ENCODE measurements at regions not wholly inside any gene's neighbourhood (a gene's known extent, or its start where the extent isn't known, plus 50 kb on each side); places are given as distances from the start of the nearest gene placed in this dataset.

- DNase-seq: no peak
Measured at GRCh38 chr11:19321351-19321750, 80.6 kb upstream of the E2F8 start.

GRCh38 chr11:19320827-19321226 is 80.1 kb upstream of the E2F8 start:
- no peak for DNase-seq

- no peak for DNase-seq
Measured at GRCh38 chr11:19316434-19316833, 75.7 kb upstream of the E2F8 start.

- no peak for DNase-seq
Measured at GRCh38 chr11:19315511-19315910, 74.8 kb upstream of the E2F8 start.

- DNase-seq: no peak
Measured at GRCh38 chr11:19313140-19313539, 72.4 kb upstream of the E2F8 start.

- DNase-seq: no peak
Measured at GRCh38 chr11:19311308-19312030, 70.7 kb upstream of the E2F8 start.

- no peak for DNase-seq
Measured at GRCh38 chr11:19307498-19307897, 66.8 kb upstream of the E2F8 start.

- DNase-seq: no peak
Measured at GRCh38 chr11:19306179-19306944, 65.6 kb upstream of the E2F8 start.

- no peak for DNase-seq
Measured at GRCh38 chr11:19301361-19301760, 60.6 kb upstream of the E2F8 start.

- no peak for DNase-seq
Measured at GRCh38 chr11:19294444-19294843, 53.7 kb upstream of the E2F8 start.

- DNase-seq: no peak
Measured at GRCh38 chr11:19291064-19291463, 50.3 kb upstream of the E2F8 start.
